HAP-1 (cell line): ENCODE measurements at regions not wholly inside any gene's neighbourhood (a gene's known extent, or its start where the extent isn't known, plus 50 kb on each side); places are given as distances from the start of the nearest gene placed in this dataset.

Experiments used
- DNase-seq, 2 experiments: peaks; one replicate each; pipeline ENCODE4 v3.0.0-alpha.2; 2016 to 2020; ENCODE audit warnings: low spot score in 2 of 2
- H3K27me3 ChIP-seq: fragments of 250-450 bp; sonication (Bioruptor Pico); 2 replicates; pipeline ENCODE4 v1.5.1; 2020; ENCODE audit warnings: low read depth, mild to moderate bottlenecking, moderate library complexity
- H3K36me3 ChIP-seq: fragments of 250-450 bp; sonication (Bioruptor Pico); replicated peaks from 2 replicates; pipeline ENCODE4 v1.5.1; 2020; ENCODE audit warnings: mild to moderate bottlenecking
- H3K4me1 ChIP-seq: fragments of 250-450 bp; sonication (Bioruptor Pico); 2 replicates; pipeline ENCODE4 v1.5.1; 2020; ENCODE audit warnings: mild to moderate bottlenecking
- H3K4me3 ChIP-seq: fragments of 250-450 bp; sonication (Bioruptor Pico); 2 replicates; pipeline ENCODE4 v1.5.1; 2020; ENCODE audit warnings: mild to moderate bottlenecking, moderate library complexity
- H3K9me3 ChIP-seq: fragments of 250-450 bp; sonication (Bioruptor Pico); 2 replicates; pipeline ENCODE4 v1.5.1; 2020; ENCODE audit warnings: mild to moderate bottlenecking, moderate library complexity
- in situ Hi-C: fragments of 300-500 bp; cut with MboI; formaldehyde crosslinking; loops from 3 replicates; pipeline ENCODE4 v1.14.3; 2020; ENCODE audit warnings: low sequenced_read_pairs, inconsistent platforms, mixed read lengths

GRCh38 chr11:105227363-105227762, 87.8 kb upstream of the CARD18 start:
- in situ Hi-C loops = no loop called here
- no peak for DNase-seq
- no peaks in the 10 kb centered on the region for H3K4me1 ChIP-seq
- H3K27me3 ChIP-seq = no peaks in the 10 kb centered on the region
- H3K4me3 ChIP-seq = no peak overlapping the region
- H3K9me3 ChIP-seq = no peaks in the 10 kb centered on the region
- H3K36me3 ChIP-seq = no peaks in the 10 kb centered on the region

GRCh38 chr11:105226766-105227165, 87.2 kb upstream of the CARD18 start:
- no peak for DNase-seq
- Histone ChIP-seq H3K27me3 (no peaks in the 10 kb centered on the region), H3K4me1 (no peaks in the 10 kb centered on the region), H3K36me3 (no peaks in the 10 kb centered on the region), H3K4me3 (no peak overlapping the region), H3K9me3 (no peaks in the 10 kb centered on the region)
- in situ Hi-C loops = no loop called here

- in situ Hi-C loops = no loop called here
- Histone ChIP-seq H3K9me3 (no peaks in the 10 kb centered on the region), H3K27me3 (no peaks in the 10 kb centered on the region), H3K4me3 (no peak overlapping the region), H3K4me1 (no peaks in the 10 kb centered on the region), H3K36me3 (no peaks in the 10 kb centered on the region)
- no peak for DNase-seq
Measured at GRCh38 chr11:105226091-105226490, 86.5 kb upstream of the CARD18 start.

- no peaks in the 10 kb centered on the region for H3K36me3 ChIP-seq
- no peak for DNase-seq
- no peak overlapping the region for H3K4me3 ChIP-seq
- in situ Hi-C loops = no loop called here
- H3K4me1 ChIP-seq = no peaks in the 10 kb centered on the region
- no peaks in the 10 kb centered on the region for H3K27me3 ChIP-seq
- H3K9me3 ChIP-seq = no peaks in the 10 kb centered on the region
Measured at GRCh38 chr11:105224482-105225253, 85.1 kb upstream of the CARD18 start.

- DNase-seq = no peak
- Histone ChIP-seq H3K36me3 (no peaks in the 10 kb centered on the region), H3K27me3 (no peaks in the 10 kb centered on the region; the same call in 1 of the 2 replicates), H3K9me3 (no peaks in the 10 kb centered on the region), H3K4me1 (no peaks in the 10 kb centered on the region), H3K4me3 (no peak overlapping the region)
- in situ Hi-C loops = no loop called here
Measured at GRCh38 chr11:105220121-105220520, 80.6 kb upstream of the CARD18 start.

- H3K4me3 ChIP-seq = no peak overlapping the region
- DNase-seq = no peak
- H3K36me3 ChIP-seq = no peaks in the 10 kb centered on the region
- no peaks in the 10 kb centered on the region for H3K9me3 ChIP-seq
- no peaks in the 10 kb centered on the region; the same call in 1 of the 2 replicates for H3K27me3 ChIP-seq
- no peaks in the 10 kb centered on the region for H3K4me1 ChIP-seq
- in situ Hi-C loops = no loop called here
Measured at GRCh38 chr11:105219670-105220069, 80.1 kb upstream of the CARD18 start.

- Histone ChIP-seq H3K4me1 (no peaks in the 10 kb centered on the region), H3K36me3 (no peaks in the 10 kb centered on the region), H3K27me3 (no peaks in the 10 kb centered on the region; the same call in 1 of the 2 replicates), H3K4me3 (no peak overlapping the region), H3K9me3 (no peaks in the 10 kb centered on the region)
- in situ Hi-C loops = no loop called here
- DNase-seq = peak in 1 of 2 experiments; percentile 17
Measured at GRCh38 chr11:105219269-105219668, 79.7 kb upstream of the CARD18 start.

- Histone ChIP-seq H3K9me3 (no peaks in the 10 kb centered on the region), H3K36me3 (no peaks in the 10 kb centered on the region), H3K4me1 (no peaks in the 10 kb centered on the region), H3K4me3 (no peak overlapping the region), H3K27me3 (no peaks in the 10 kb centered on the region; the same call in 1 of the 2 replicates)
- DNase-seq = no peak
- in situ Hi-C loops = no loop called here
Measured at GRCh38 chr11:105215528-105215927, 76.0 kb upstream of the CARD18 start.

GRCh38 chr11:105211806-105212554, 72.4 kb upstream of the CARD18 start:
- no peak for DNase-seq
- Histone ChIP-seq H3K4me3 (no peak overlapping the region), H3K9me3 (no peaks in the 10 kb centered on the region), H3K36me3 (no peaks in the 10 kb centered on the region), H3K27me3 (no peaks in the 10 kb centered on the region), H3K4me1 (no peaks in the 10 kb centered on the region)
- in situ Hi-C loops = no loop called here

- no peak for DNase-seq
- in situ Hi-C loops = no loop called here
Measured at GRCh38 chr11:105208019-105208418, 68.5 kb upstream of the CARD18 start.

GRCh38 chr11:105206633-105207032, 67.1 kb upstream of the CARD18 start:
- H3K4me3 ChIP-seq = no peak overlapping the region
- no peaks in the 10 kb centered on the region for H3K9me3 ChIP-seq
- no peak for DNase-seq
- no peaks in the 10 kb centered on the region for H3K4me1 ChIP-seq
- no peaks in the 10 kb centered on the region for H3K36me3 ChIP-seq
- in situ Hi-C loops = no loop called here
- no peaks in the 10 kb centered on the region for H3K27me3 ChIP-seq

More at GRCh38 chr11:105208019-105208418, 68.5 kb upstream of the CARD18 start:
- Histone ChIP-seq H3K9me3 (no peaks in the 10 kb centered on the region), H3K36me3 (no peaks in the 10 kb centered on the region), H3K27me3 (no peaks in the 10 kb centered on the region), H3K4me1 (no peaks in the 10 kb centered on the region), H3K4me3 (no peak overlapping the region)

GRCh38 chr11:105204636-105205035, 65.1 kb upstream of the CARD18 start:
- H3K36me3 ChIP-seq = no peaks in the 10 kb centered on the region
- H3K4me3 ChIP-seq = no peak overlapping the region
- in situ Hi-C loops = no loop called here
- DNase-seq = no peak
- no peaks in the 10 kb centered on the region for H3K9me3 ChIP-seq
- no peaks in the 10 kb centered on the region for H3K4me1 ChIP-seq
- no peaks in the 10 kb centered on the region for H3K27me3 ChIP-seq

GRCh38 chr11:105203569-105204240, 64.1 kb upstream of the CARD18 start:
- DNase-seq = no peak
- no peaks in the 10 kb centered on the region for H3K27me3 ChIP-seq
- no peak overlapping the region for H3K4me3 ChIP-seq
- no peaks in the 10 kb centered on the region for H3K36me3 ChIP-seq
- no peaks in the 10 kb centered on the region for H3K9me3 ChIP-seq
- H3K4me1 ChIP-seq = no peaks in the 10 kb centered on the region
- in situ Hi-C loops = no loop called here
